ENCODE measurements at regions not wholly inside any gene's neighbourhood (a gene's known extent, or its start where the extent isn't known, plus 50 kb on each side); places are given as distances from the start of the nearest gene placed in this dataset.

DNA sequence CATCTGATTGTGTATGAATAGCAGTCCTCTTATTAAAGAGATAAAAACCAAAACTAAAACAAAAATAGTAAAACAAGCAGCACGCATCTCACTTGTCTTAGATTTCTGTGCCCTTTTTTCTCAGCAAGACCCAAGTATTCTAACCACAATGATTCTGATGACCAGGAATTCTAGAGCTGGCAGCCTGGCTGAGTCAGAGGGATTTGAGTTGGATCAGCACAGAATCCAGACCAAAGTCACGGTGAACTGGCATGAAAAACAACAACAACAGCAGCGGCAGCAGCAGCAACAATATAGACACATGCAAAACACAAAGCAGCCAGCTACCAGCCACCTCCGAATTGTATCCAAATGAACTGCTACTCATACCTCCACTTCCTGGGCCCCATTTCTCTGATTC, 360.5 kb downstream of the KCNRG start:
- WGBS (ENCODE audit: extremely low coverage, insufficient coverage, low lambda C conversion rate), result no CpG with 5 or more reads among the region's 4 CpGs
- Histone ChIP-seq H3K27me3 (ENCODE audit: insufficient read depth, low read length, poor library complexity) (no peaks in the 10 kb centered on the region), H2BK5ac (ENCODE audit: low read length) (no peak overlapping the region), H4K5ac (ENCODE audit: low read length) (no peak overlapping the region), H3K4me3 (ENCODE audit: low read length) (no peak overlapping the region), H2BK120ac (ENCODE audit: low read depth, low read length) (no peak overlapping the region), H3K79me2 (ENCODE audit: control insufficient read depth, insufficient read depth, low read length) (no peaks in the 10 kb centered on the region), H3K4me1 (ENCODE audit: control insufficient read depth, low read depth, low read length) (peaks cover 6% of the 10 kb centered on the region), H3K4me2 (ENCODE audit: low read length) (no peak overlapping the region), H4K8ac (ENCODE audit: low read depth, low read length) (no peak overlapping the region), H3K36me3 (ENCODE audit: control insufficient read depth, insufficient read depth, low read length) (no peaks in the 10 kb centered on the region), H3K4ac (ENCODE audit: low read depth, low read length) (no peak overlapping the region), H3K23ac (ENCODE audit: low read length) (no peak overlapping the region), H3K27ac (ENCODE audit: low read depth, low read length) (no peak overlapping the region), H3K9ac (ENCODE audit: low read length) (no peak overlapping the region), H3K56ac (ENCODE audit: low read length) (no peak overlapping the region), H3K79me1 (ENCODE audit: low read length) (no peaks in the 10 kb centered on the region), H2AK5ac (ENCODE audit: low read length) (no peak overlapping the region), H3K18ac (ENCODE audit: low read length) (no peak overlapping the region), H2BK15ac (replicated peaks; ENCODE audit: low read depth) (no peak overlapping the region)
- DNase-seq, result no peak

DNA sequence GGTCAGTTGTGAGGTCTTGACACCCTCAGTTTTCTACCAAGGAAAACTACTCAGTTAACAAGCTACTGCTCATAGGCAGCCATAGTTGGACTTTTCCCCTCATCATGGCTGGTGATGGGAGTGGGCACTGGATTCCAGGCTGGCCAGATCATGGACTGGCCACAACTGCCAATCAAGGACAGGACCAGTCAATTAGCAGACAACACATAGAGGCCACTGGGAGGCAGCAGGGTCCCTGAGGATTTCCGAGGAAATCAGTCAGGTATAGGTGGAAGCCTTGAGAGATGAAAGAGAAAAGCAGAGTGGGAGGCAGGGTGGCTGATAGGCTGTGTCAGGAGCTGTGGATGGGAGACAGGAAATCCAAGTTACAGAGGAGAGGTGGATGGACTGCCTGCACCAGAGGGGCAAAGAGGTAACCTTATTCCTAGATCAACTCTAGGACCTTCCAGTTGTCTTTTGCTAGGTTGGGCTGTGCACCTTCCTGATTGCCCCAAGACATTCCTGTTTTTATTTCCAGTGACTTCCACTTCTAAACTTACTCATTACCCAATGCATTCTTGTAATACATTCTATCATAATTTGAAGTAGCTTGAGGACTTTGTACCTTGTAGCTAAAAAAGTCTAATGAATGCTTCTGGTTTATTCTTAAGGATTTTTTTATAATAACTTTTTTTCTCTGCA, 361.8 kb downstream of the KCNRG start:
- Histone ChIP-seq H3K4me3 (ENCODE audit: low read length) (no peak overlapping the region), H3K79me2 (ENCODE audit: control insufficient read depth, insufficient read depth, low read length) (no peaks in the 10 kb centered on the region), H3K23ac (ENCODE audit: low read length) (no peak overlapping the region), H2BK5ac (ENCODE audit: low read length) (no peak overlapping the region), H3K27ac (ENCODE audit: low read depth, low read length) (no peak overlapping the region), H2BK120ac (ENCODE audit: low read depth, low read length) (no peak overlapping the region), H3K36me3 (ENCODE audit: control insufficient read depth, insufficient read depth, low read length) (no peaks in the 10 kb centered on the region), H3K56ac (ENCODE audit: low read length) (no peak overlapping the region), H3K9ac (ENCODE audit: low read length) (no peak overlapping the region), H3K4me1 (ENCODE audit: control insufficient read depth, low read depth, low read length) (peaks cover 6% of the 10 kb centered on the region), H3K4me2 (ENCODE audit: low read length) (no peak overlapping the region), H3K18ac (ENCODE audit: low read length) (no peak overlapping the region), H2BK15ac (replicated peaks; ENCODE audit: low read depth) (no peak overlapping the region), H3K79me1 (ENCODE audit: low read length) (no peaks in the 10 kb centered on the region), H4K5ac (ENCODE audit: low read length) (no peak overlapping the region), H3K4ac (ENCODE audit: low read depth, low read length) (no peak overlapping the region), H2AK5ac (ENCODE audit: low read length) (no peak overlapping the region), H4K8ac (ENCODE audit: low read depth, low read length) (no peak overlapping the region), H3K27me3 (ENCODE audit: insufficient read depth, low read length, poor library complexity) (no peaks in the 10 kb centered on the region)
- peak; percentile 80 for DNase-seq
- WGBS (ENCODE audit: extremely low coverage, insufficient coverage, low lambda C conversion rate), result no CpG with 5 or more reads among the region's 1 CpG

DNA sequence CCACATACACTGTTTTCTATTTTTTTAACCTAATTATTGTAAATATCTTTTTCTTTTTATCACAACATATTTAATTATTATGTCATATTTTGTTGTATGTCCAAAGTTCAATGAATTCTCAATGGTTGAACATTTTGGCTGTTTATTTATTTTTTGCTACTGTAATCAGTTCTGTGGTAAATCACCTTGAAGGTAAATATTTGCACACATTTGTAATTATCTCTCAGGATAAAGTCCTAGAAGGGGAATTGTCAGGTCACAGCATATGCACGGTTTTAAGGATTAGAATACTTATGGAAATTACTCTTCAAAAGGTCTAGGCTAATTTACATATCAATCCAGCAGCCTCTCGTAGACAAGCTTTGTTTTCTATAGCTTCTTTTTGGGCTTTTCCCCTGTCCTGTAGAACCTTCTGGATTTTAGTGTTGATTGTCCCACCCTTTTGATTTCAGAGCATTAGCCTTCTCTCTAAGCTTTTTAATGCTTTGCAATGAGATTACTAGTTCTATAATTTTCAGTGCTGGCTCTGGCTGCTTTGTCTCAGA, 362.6 kb downstream of the KCNRG start:
- Histone ChIP-seq H3K9ac (ENCODE audit: low read length) (no peak overlapping the region), H4K8ac (ENCODE audit: low read depth, low read length) (no peak overlapping the region), H2BK15ac (replicated peaks; ENCODE audit: low read depth) (no peak overlapping the region), H3K18ac (ENCODE audit: low read length) (no peak overlapping the region), H3K79me2 (ENCODE audit: control insufficient read depth, insufficient read depth, low read length) (no peaks in the 10 kb centered on the region), H4K5ac (ENCODE audit: low read length) (no peak overlapping the region), H3K4me3 (ENCODE audit: low read length) (no peak overlapping the region), H3K4ac (ENCODE audit: low read depth, low read length) (no peak overlapping the region), H3K27ac (ENCODE audit: low read depth, low read length) (no peak overlapping the region), H2BK5ac (ENCODE audit: low read length) (no peak overlapping the region), H3K23ac (ENCODE audit: low read length) (no peak overlapping the region), H3K4me1 (ENCODE audit: control insufficient read depth, low read depth, low read length) (peaks cover 6% of the 10 kb centered on the region), H3K4me2 (ENCODE audit: low read length) (no peak overlapping the region), H2AK5ac (ENCODE audit: low read length) (no peak overlapping the region), H3K27me3 (ENCODE audit: insufficient read depth, low read length, poor library complexity) (no peaks in the 10 kb centered on the region), H3K56ac (ENCODE audit: low read length) (no peak overlapping the region), H2BK120ac (ENCODE audit: low read depth, low read length) (no peak overlapping the region), H3K79me1 (ENCODE audit: low read length) (no peaks in the 10 kb centered on the region), H3K36me3 (ENCODE audit: control insufficient read depth, insufficient read depth, low read length) (no peaks in the 10 kb centered on the region)
- no CpG with 5 or more reads among the region's 2 CpGs for WGBS (ENCODE audit: extremely low coverage, insufficient coverage, low lambda C conversion rate)
- no peak for DNase-seq

DNA sequence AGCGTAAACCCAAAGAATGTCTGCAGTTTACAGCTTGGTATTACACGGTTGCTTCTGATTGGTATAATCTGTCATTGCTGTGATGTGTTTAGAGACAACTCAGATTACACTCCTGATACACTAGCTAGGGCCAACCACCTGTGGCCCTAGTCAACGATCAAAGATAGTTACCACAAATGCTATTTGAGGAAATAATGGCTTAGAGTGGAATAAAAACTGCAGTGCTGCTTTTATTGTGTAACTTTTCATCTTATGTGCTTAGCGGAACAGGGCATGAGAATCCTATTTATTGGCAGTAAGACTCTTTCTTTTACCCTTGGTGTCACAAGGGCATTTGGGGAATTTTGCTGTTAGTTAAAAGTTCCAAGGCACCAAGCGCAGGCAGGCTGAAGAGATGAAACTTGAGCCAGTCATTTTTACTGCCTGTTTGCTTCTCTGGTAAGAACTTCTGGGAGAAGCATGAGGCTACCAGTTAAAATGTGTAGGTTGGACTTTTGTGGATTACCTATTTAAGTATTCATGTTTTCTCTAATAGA, 363.3 kb downstream of the KCNRG start:
- H3K4me3 ChIP-seq (ENCODE audit: low read length), result no peak overlapping the region

DNA sequence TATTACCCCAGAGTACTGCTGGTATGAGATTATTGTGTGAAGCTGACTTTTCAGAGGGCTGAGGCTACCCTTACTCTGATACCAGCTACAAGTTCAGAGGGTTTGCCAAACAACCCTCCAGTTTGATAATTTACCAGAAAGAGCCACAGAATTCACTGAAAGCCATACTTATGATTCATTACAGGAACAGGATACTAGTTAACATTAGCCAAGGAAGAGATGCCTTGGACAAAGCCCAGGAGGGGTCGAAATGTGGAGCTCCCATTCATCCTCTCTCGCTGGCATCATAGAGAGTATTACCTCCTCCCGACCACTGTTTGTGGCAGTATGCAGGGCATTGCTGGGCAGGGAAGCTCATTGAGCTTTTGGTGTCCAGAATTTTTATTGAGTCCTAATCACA, 364.3 kb downstream of the KCNRG start:
- peaks cover 6% of the 10 kb centered on the region for H3K4me1 ChIP-seq (ENCODE audit: control insufficient read depth, low read depth, low read length)
- no peak for DNase-seq
- no peak overlapping the region for H4K8ac ChIP-seq (ENCODE audit: low read depth, low read length)
- no peak overlapping the region for H2AK5ac ChIP-seq (ENCODE audit: low read length)
- H3K23ac ChIP-seq (ENCODE audit: low read length), result no peak overlapping the region
- H3K9ac ChIP-seq (ENCODE audit: low read length), result no peak overlapping the region
- no peaks in the 10 kb centered on the region for H3K79me2 ChIP-seq (ENCODE audit: control insufficient read depth, insufficient read depth, low read length)
- no peak overlapping the region for H4K5ac ChIP-seq (ENCODE audit: low read length)
- H2BK5ac ChIP-seq (ENCODE audit: low read length), result no peak overlapping the region
- H3K4me3 ChIP-seq (ENCODE audit: low read length), result no peak overlapping the region
- H3K27ac ChIP-seq (ENCODE audit: low read depth, low read length), result no peak overlapping the region
- no peak overlapping the region for H3K4me2 ChIP-seq (ENCODE audit: low read length)
- H2BK15ac ChIP-seq (replicated peaks; ENCODE audit: low read depth), result no peak overlapping the region
- no CpG with 5 or more reads among the region's 3 CpGs for WGBS (ENCODE audit: extremely low coverage, insufficient coverage, low lambda C conversion rate)
- H3K36me3 ChIP-seq (ENCODE audit: control insufficient read depth, insufficient read depth, low read length), result no peaks in the 10 kb centered on the region
- H3K79me1 ChIP-seq (ENCODE audit: low read length), result no peaks in the 10 kb centered on the region
- H2BK120ac ChIP-seq (ENCODE audit: low read depth, low read length), result no peak overlapping the region
- no peak overlapping the region for H3K56ac ChIP-seq (ENCODE audit: low read length)
- H3K4ac ChIP-seq (ENCODE audit: low read depth, low read length), result no peak overlapping the region
- H3K27me3 ChIP-seq (ENCODE audit: insufficient read depth, low read length, poor library complexity), result no peaks in the 10 kb centered on the region
- H3K18ac ChIP-seq (ENCODE audit: low read length), result no peak overlapping the region

More for the DNA sequence above, 363.3 kb downstream of the KCNRG start:
- H3K27ac ChIP-seq (ENCODE audit: low read depth, low read length), result no peak overlapping the region
- no peak overlapping the region for H3K18ac ChIP-seq (ENCODE audit: low read length)
- no peak overlapping the region for H3K4ac ChIP-seq (ENCODE audit: low read depth, low read length)
- peaks cover 6% of the 10 kb centered on the region for H3K4me1 ChIP-seq (ENCODE audit: control insufficient read depth, low read depth, low read length)
- no peak overlapping the region for H2BK5ac ChIP-seq (ENCODE audit: low read length)
- no peak overlapping the region for H4K5ac ChIP-seq (ENCODE audit: low read length)
- no peak overlapping the region for H3K4me2 ChIP-seq (ENCODE audit: low read length)
- no peak overlapping the region for H3K9ac ChIP-seq (ENCODE audit: low read length)
- WGBS (ENCODE audit: extremely low coverage, insufficient coverage, low lambda C conversion rate), result no CpG with 5 or more reads among the region's 5 CpGs
- no peak overlapping the region for H3K56ac ChIP-seq (ENCODE audit: low read length)
- no peak overlapping the region for H4K8ac ChIP-seq (ENCODE audit: low read depth, low read length)
- no peak overlapping the region for H2AK5ac ChIP-seq (ENCODE audit: low read length)
- no peaks in the 10 kb centered on the region for H3K27me3 ChIP-seq (ENCODE audit: insufficient read depth, low read length, poor library complexity)
- H3K79me2 ChIP-seq (ENCODE audit: control insufficient read depth, insufficient read depth, low read length), result no peaks in the 10 kb centered on the region
- no peak overlapping the region for H3K23ac ChIP-seq (ENCODE audit: low read length)
- H3K79me1 ChIP-seq (ENCODE audit: low read length), result no peaks in the 10 kb centered on the region
- peak overlapping the region; percentile 78 for H2BK15ac ChIP-seq (replicated peaks; ENCODE audit: low read depth)
- no peak overlapping the region for H2BK120ac ChIP-seq (ENCODE audit: low read depth, low read length)
- H3K36me3 ChIP-seq (ENCODE audit: control insufficient read depth, insufficient read depth, low read length), result no peaks in the 10 kb centered on the region
- DNase-seq, result peak; percentile 48

DNA sequence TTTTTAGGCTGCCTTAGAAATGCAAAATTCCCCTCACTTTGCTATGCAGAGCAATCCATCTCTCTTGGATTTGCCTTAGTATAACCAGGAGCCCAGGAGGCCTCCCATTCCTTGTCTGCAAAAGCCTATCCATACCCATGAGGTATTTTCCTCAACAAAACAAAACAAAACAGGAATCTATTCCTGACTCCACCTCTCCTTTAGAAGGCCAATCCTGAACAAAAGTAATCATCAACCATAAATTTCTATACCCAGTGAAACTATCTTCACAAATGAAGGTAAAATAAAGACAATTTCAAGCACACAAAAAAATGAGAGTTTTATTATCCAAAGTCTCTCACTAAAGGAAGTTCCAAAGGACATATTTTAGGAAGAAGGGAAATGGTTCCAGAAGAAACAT, 365.7 kb downstream of the KCNRG start:
- no peaks in the 10 kb centered on the region for H3K79me2 ChIP-seq (ENCODE audit: control insufficient read depth, insufficient read depth, low read length)
- H3K18ac ChIP-seq (ENCODE audit: low read length), result no peak overlapping the region
- no peak for DNase-seq

More for the DNA sequence above, 365.7 kb downstream of the KCNRG start:
- Histone ChIP-seq H3K79me1 (ENCODE audit: low read length) (no peaks in the 10 kb centered on the region), H3K56ac (ENCODE audit: low read length) (no peak overlapping the region), H2AK5ac (ENCODE audit: low read length) (no peak overlapping the region), H2BK5ac (ENCODE audit: low read length) (no peak overlapping the region), H3K36me3 (ENCODE audit: control insufficient read depth, insufficient read depth, low read length) (no peaks in the 10 kb centered on the region), H2BK15ac (replicated peaks; ENCODE audit: low read depth) (no peak overlapping the region), H3K4ac (ENCODE audit: low read depth, low read length) (no peak overlapping the region), H3K4me3 (ENCODE audit: low read length) (no peak overlapping the region), H3K27ac (ENCODE audit: low read depth, low read length) (no peak overlapping the region), H3K27me3 (ENCODE audit: insufficient read depth, low read length, poor library complexity) (no peaks in the 10 kb centered on the region), H3K4me2 (ENCODE audit: low read length) (no peak overlapping the region), H3K23ac (ENCODE audit: low read length) (no peak overlapping the region), H3K4me1 (ENCODE audit: control insufficient read depth, low read depth, low read length) (peaks cover 6% of the 10 kb centered on the region), H2BK120ac (ENCODE audit: low read depth, low read length) (no peak overlapping the region), H4K8ac (ENCODE audit: low read depth, low read length) (no peak overlapping the region), H4K5ac (ENCODE audit: low read length) (no peak overlapping the region), H3K9ac (ENCODE audit: low read length) (no peak overlapping the region)
